ENCODE measurements at regions not wholly inside any gene's neighbourhood (a gene's known extent, or its start where the extent isn't known, plus 50 kb on each side); places are given as distances from the start of the nearest gene placed in this dataset.

DNA sequence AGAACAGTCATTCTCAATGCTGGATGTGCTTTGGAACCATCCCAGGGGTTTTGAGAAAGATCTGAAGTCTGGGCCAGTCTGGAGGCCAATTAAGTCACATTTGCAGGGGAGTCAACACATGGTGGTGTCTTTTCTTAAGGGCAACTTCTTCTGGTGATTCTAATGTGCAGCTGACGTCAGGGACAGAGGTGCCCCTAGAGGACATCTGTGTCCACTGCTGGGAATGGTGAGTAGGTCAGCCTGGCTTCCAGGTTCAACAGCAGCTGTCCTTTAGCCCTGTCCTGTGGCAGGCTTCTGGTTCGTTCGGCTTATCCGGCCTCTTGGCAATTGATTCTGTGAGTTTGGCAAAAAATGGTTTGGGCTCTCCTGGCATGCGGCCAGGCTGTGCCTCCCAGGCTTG, 269.7 kb upstream of the HABP2 start:
- Histone ChIP-seq H3K27ac (no peak overlapping the region), H3K9ac (ENCODE audit: low read depth in 2 of 2, low read length in 2 of 2) (no peak overlapping the region), H3K27me3 (no peaks in the 10 kb centered on the region), H3K4me3 (no peak overlapping the region), H3K36me3 (no peaks in the 10 kb centered on the region), H3K9me3 (no peaks in the 10 kb centered on the region), H3K4me1 (no peaks in the 10 kb centered on the region)
- no peak for DNase-seq
- intact Hi-C loops (cut with DNase I) = no loop called here
- TF ChIP-seq, protein P1, sequence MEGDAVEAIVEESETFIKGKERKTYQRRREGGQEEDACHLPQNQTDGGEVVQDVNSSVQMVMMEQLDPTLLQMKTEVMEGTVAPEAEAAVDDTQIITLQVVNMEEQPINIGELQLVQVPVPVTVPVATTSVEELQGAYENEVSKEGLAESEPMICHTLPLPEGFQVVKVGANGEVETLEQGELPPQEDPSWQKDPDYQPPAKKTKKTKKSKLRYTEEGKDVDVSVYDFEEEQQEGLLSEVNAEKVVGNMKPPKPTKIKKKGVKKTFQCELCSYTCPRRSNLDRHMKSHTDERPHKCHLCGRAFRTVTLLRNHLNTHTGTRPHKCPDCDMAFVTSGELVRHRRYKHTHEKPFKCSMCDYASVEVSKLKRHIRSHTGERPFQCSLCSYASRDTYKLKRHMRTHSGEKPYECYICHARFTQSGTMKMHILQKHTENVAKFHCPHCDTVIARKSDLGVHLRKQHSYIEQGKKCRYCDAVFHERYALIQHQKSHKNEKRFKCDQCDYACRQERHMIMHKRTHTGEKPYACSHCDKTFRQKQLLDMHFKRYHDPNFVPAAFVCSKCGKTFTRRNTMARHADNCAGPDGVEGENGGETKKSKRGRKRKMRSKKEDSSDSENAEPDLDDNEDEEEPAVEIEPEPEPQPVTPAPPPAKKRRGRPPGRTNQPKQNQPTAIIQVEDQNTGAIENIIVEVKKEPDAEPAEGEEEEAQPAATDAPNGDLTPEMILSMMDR (IDR thresholded peaks at IDR 0.05) = no peak

DNA sequence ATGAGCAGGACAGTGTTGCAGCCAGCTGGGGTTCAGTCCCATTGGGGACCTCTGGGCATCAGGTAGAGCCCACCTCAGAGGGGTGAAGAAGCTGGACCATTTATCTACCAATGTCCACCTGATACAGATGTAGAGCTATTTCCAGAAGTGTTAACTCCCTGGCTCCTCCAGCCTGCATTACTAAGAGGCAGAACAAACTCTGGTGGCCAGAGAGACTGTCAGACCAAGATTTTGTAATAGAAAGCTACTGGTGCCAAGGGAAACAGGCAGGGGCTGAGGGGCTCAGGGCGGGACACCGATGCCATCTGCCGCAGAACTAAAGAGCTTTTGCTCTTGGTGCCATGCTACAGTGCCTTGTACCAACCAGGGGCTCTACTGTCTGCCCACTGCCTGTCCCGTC, 268.2 kb upstream of the HABP2 start:
- TF ChIP-seq, protein P1 (IDR thresholded peaks at IDR 0.05) = no peak
- H3K27me3 ChIP-seq = no peaks in the 10 kb centered on the region
- intact Hi-C loops (cut with DNase I) = no loop called here
- no peaks in the 10 kb centered on the region for H3K9me3 ChIP-seq
- no peak overlapping the region for H3K4me3 ChIP-seq
- DNase-seq = no peak
- H3K27ac ChIP-seq = no peak overlapping the region
- no peak overlapping the region for H3K9ac ChIP-seq (ENCODE audit: low read depth in 2 of 2, low read length in 2 of 2)
- H3K36me3 ChIP-seq = no peaks in the 10 kb centered on the region
- no peaks in the 10 kb centered on the region for H3K4me1 ChIP-seq

DNA sequence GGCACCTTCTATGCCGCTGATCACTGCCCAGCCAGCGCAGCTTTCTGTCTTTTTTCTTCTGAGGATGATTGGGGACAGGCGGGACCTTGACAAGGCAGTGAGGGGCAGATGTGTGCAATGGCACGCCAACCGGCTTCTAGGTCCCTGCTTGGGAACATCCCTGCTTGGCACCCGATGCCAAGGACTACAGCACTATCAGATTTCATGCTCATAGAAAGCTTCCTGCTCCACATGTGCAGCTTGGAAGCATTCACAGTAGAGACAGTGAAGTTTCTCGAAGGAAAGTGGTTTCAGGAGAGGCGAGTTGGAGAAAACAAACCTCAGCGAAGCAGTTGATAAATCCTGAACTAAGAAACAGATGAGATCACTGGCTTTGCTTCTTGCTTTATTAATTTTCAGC, 267.5 kb upstream of the HABP2 start:
- intact Hi-C loops (cut with DNase I) = no loop called here
- TF ChIP-seq, protein P1 (IDR thresholded peaks at IDR 0.05) = no peak

DNA sequence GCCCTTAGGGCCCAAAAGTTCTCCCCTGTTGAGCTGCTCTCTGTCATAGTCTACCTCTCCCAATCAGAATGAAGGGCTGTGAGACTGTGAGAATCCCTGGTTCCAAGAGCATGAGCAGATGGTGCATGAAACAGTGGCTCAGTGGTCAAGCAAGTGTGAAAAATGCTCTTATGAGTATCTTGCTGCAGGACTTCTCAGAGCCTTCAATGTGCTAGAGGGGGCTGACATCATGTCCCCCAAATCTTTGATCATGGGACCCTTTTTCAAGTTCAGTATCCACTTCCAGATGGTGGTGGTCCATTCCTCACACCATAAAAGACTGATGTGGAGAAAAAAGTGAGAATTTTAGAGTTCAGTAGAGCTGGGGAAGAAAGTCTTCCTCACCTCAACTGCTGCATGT, 265.3 kb upstream of the HABP2 start:
- TF ChIP-seq, protein P1 (IDR thresholded peaks at IDR 0.05) = no peak
- Histone ChIP-seq H3K9ac (ENCODE audit: low read depth in 2 of 2, low read length in 2 of 2) (no peak overlapping the region), H3K27me3 (no peaks in the 10 kb centered on the region), H3K36me3 (no peaks in the 10 kb centered on the region), H3K27ac (no peak overlapping the region), H3K4me1 (no peaks in the 10 kb centered on the region), H3K9me3 (no peaks in the 10 kb centered on the region), H3K4me3 (no peak overlapping the region)
- intact Hi-C loops (cut with DNase I) = no loop called here
- no peak for DNase-seq

More for the DNA sequence above, 267.5 kb upstream of the HABP2 start:
- Histone ChIP-seq H3K27ac (no peak overlapping the region), H3K9me3 (no peaks in the 10 kb centered on the region), H3K4me3 (no peak overlapping the region), H3K4me1 (no peaks in the 10 kb centered on the region), H3K36me3 (no peaks in the 10 kb centered on the region), H3K9ac (ENCODE audit: low read depth in 2 of 2, low read length in 2 of 2) (no peak overlapping the region), H3K27me3 (no peaks in the 10 kb centered on the region)
- DNase-seq = no peak

DNA sequence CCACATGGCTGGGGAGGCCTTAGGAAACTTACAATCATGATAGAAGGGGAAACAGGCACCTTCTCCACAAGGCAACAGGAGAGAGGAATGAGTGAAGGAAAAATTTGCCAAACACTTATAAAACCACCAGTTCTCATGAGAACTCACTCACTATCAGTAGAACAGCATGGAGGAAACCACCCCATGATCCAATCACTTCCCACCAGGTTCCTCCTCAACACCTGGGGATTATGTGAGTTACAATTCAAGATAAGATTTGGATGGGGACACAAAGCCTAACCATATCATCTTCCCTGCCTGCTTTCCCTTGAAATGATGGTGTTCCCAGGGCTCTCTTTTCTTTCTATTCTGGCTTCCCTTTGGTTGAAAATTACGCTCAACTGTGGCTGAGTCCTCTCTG, 262.7 kb upstream of the HABP2 start:
- no peaks in the 10 kb centered on the region for H3K36me3 ChIP-seq
- intact Hi-C loops (cut with DNase I) = no loop called here
- no peak overlapping the region for H3K27ac ChIP-seq
- no peak for DNase-seq
- no peaks in the 10 kb centered on the region for H3K4me1 ChIP-seq
- H3K9me3 ChIP-seq = no peaks in the 10 kb centered on the region
- no peak overlapping the region for H3K4me3 ChIP-seq
- no peaks in the 10 kb centered on the region for H3K27me3 ChIP-seq
- H3K9ac ChIP-seq (ENCODE audit: low read depth in 2 of 2, low read length in 2 of 2) = no peak overlapping the region
- TF ChIP-seq, protein P1 (IDR thresholded peaks at IDR 0.05) = no peak

DNA sequence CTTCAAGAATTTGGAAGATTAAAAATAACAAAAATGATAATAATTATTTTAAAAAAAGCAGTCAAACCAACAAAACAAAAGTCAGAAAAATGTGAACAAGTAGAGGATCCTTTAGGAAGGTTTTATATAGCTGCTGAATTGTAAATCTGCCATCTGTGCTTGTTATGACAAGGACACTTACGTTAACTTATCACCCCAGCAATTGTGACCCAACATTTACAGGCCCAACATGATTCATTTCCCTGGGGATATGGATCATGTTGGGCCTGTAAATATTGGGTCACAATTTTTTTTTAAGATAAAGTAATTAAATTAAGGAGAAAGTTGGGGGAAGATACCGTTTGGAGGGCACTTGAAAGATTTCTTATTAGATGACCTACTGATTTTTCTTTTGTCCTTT, 261.4 kb upstream of the HABP2 start:
- no peaks in the 10 kb centered on the region for H3K36me3 ChIP-seq
- H3K4me3 ChIP-seq = no peak overlapping the region
- no peaks in the 10 kb centered on the region for H3K9me3 ChIP-seq
- TF ChIP-seq, protein P1 (IDR thresholded peaks at IDR 0.05) = no peak
- DNase-seq = no peak
- no peak overlapping the region for H3K9ac ChIP-seq (ENCODE audit: low read depth in 2 of 2, low read length in 2 of 2)
- intact Hi-C loops (cut with DNase I) = no loop called here
- no peaks in the 10 kb centered on the region for H3K27me3 ChIP-seq
- H3K27ac ChIP-seq = no peak overlapping the region
- H3K4me1 ChIP-seq = no peaks in the 10 kb centered on the region
